ENCODE measurements at regions not wholly inside any gene's neighbourhood (a gene's known extent, or its start where the extent isn't known, plus 50 kb on each side); places are given as distances from the start of the nearest gene placed in this dataset.

GRCh38 chr13:74032325-74032724 is 101.9 kb downstream of the KLF12 start:
- no peak for TF ChIP-seq POLR2AphosphoS5 (IDR thresholded peaks at IDR 0.05; ENCODE audit: borderline replicate concordance, low read depth, low read length)
- TF ChIP-seq EZH2 (IDR thresholded peaks at IDR 0.05): no peak

All from SK-N-MC (cell line).